ENCODE measurements at regions not wholly inside any gene's neighbourhood (a gene's known extent, or its start where the extent isn't known, plus 50 kb on each side); places are given as distances from the start of the nearest gene placed in this dataset.
"Not testable (repeated sequence)": the region's sequence is repeated elsewhere in the genome, so short reads cannot be mapped to it uniquely, and the experiment has no call there.

- intact Hi-C loops (cut with DNase I): no loop called here
These were observed 351.3 kb upstream of the LRRTM4 start for GRCh38 chr2:77873506-77873905.

GRCh38 chr2:77900211-77900610 lies 378.0 kb upstream of the LRRTM4 start:
- H3K36me3 ChIP-seq; H3K4me1 ChIP-seq; DNase-seq; intact Hi-C loops (cut with DNase I); H3K27me3 ChIP-seq; H3K4me3 ChIP-seq; H3K27ac ChIP-seq; H3K9me3 ChIP-seq: not testable (repeated sequence)
- WGBS, 2 donors: 86 to 91% methylated on average over 6 of the region's 6 CpGs

More at GRCh38 chr2:77873506-77873905, 351.3 kb upstream of the LRRTM4 start:
- H3K27me3 ChIP-seq: no peaks in the 10 kb centered on the region
- no peaks in the 10 kb centered on the region for H3K9me3 ChIP-seq
- no peak for DNase-seq
- no peak overlapping the region for H3K4me3 ChIP-seq
- no peak for TF ChIP-seq POLR2A (IDR thresholded peaks at IDR 0.05)
- no peaks in the 10 kb centered on the region for H3K36me3 ChIP-seq
- H3K4me1 ChIP-seq: peaks cover 0 to 13% (median 4%) of the 10 kb centered on the region in 4 donors
- H3K27ac ChIP-seq: no peak overlapping the region
- WGBS, 2 donors: 79 to 86% methylated on average over 3 of the region's 3 CpGs

- Histone ChIP-seq H3K4me3 (no peak overlapping the region), H3K27me3 (no peaks in the 10 kb centered on the region), H3K36me3 (no peaks in the 10 kb centered on the region), H3K4me1 (no peaks in the 10 kb centered on the region), H3K9me3 (no peaks in the 10 kb centered on the region), H3K27ac (no peak overlapping the region)
- intact Hi-C loops (cut with DNase I): no loop called here
- no peak for DNase-seq
- WGBS, 2 donors: 74 to 81% methylated on average over 3 of the region's 3 CpGs
- TF ChIP-seq POLR2AphosphoS5 (IDR thresholded peaks at IDR 0.05) (no peak), EP300 (IDR thresholded peaks at IDR 0.05) (no peak), POLR2A (IDR thresholded peaks at IDR 0.05) (no peak), CTCF (IDR thresholded peaks at IDR 0.05) (no peak)
These were observed 388.0 kb upstream of the LRRTM4 start for GRCh38 chr2:77910136-77910535.

- no peaks in the 10 kb centered on the region for H3K36me3 ChIP-seq
- no peak overlapping the region for H3K4me3 ChIP-seq
- H3K9me3 ChIP-seq: peaks cover 0 to 3% (median 0%) of the 10 kb centered on the region in 4 donors
- H3K27me3 ChIP-seq: no peaks in the 10 kb centered on the region
- intact Hi-C loops (cut with DNase I): no loop called here
- H3K4me1 ChIP-seq: no peaks in the 10 kb centered on the region
- H3K27ac ChIP-seq: no peak overlapping the region
- TF ChIP-seq POLR2AphosphoS5 (IDR thresholded peaks at IDR 0.05) (no peak), POLR2A (IDR thresholded peaks at IDR 0.05) (no peak), EP300 (IDR thresholded peaks at IDR 0.05) (no peak), CTCF (IDR thresholded peaks at IDR 0.05) (no peak)
- DNase-seq: no peak
- 77 to 87% methylated on average over 3 of the region's 3 CpGs for WGBS, 2 donors
These were observed 398.7 kb upstream of the LRRTM4 start for GRCh38 chr2:77920838-77921366.

- DNase-seq: no peak
- intact Hi-C loops (cut with DNase I): no loop called here
- WGBS, 2 donors: 87 to 90% methylated on average over 1 of the region's 1 CpG
These were observed 400.4 kb upstream of the LRRTM4 start for GRCh38 chr2:77922567-77922966.

More at GRCh38 chr2:77922567-77922966, 400.4 kb upstream of the LRRTM4 start:
- no peak overlapping the region for H3K27ac ChIP-seq
- no peaks in the 10 kb centered on the region for H3K27me3 ChIP-seq
- H3K36me3 ChIP-seq: no peaks in the 10 kb centered on the region
- H3K9me3 ChIP-seq: peaks cover 0 to 3% (median 0%) of the 10 kb centered on the region in 4 donors
- no peaks in the 10 kb centered on the region for H3K4me1 ChIP-seq
- H3K4me3 ChIP-seq: no peak overlapping the region
- TF ChIP-seq POLR2A (IDR thresholded peaks at IDR 0.05) (no peak), CTCF (IDR thresholded peaks at IDR 0.05) (no peak), POLR2AphosphoS5 (IDR thresholded peaks at IDR 0.05) (no peak), EP300 (IDR thresholded peaks at IDR 0.05) (no peak)

All from sigmoid colon (tissue), 6 donors.